ENCODE measurements at regions not wholly inside any gene's neighbourhood (a gene's known extent, or its start where the extent isn't known, plus 50 kb on each side); places are given as distances from the start of the nearest gene placed in this dataset.

GRCh38 chr4:162502109-162502508 is 338.3 kb upstream of the FSTL5 start:
- no peak for TF ChIP-seq POLR2A (IDR thresholded peaks at IDR 0.05)
- TF ChIP-seq CTCF (IDR thresholded peaks at IDR 0.05) = no peak
